ENCODE measurements at regions not wholly inside any gene's neighbourhood (a gene's known extent, or its start where the extent isn't known, plus 50 kb on each side); places are given as distances from the start of the nearest gene placed in this dataset.

DNA sequence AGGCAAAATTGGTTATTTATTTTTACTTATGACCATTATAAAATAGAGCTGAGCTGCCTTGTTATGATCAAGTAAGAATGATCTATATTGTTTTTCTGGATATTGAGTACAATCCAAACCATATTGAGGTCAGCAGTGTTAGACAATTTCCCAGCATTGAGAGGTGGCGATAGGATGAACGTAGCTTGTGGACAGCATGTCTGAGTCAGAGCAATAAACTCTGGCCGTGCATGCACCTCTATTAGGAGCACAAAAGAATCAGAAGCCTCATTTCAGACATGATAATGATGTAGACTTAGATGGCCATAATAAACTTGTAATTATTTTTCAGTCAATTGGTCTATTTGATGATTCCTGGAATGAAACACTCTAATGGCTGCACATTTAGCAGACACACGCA is 491.6 kb downstream of the RIT2 start:
- H3K9me3 ChIP-seq: no peaks in the 10 kb centered on the region
- no peaks in the 10 kb centered on the region for H3K27me3 ChIP-seq
- H3K36me3 ChIP-seq: no peaks in the 10 kb centered on the region
- no peak for DNase-seq
- no peak overlapping the region for H3K4me3 ChIP-seq

DNA sequence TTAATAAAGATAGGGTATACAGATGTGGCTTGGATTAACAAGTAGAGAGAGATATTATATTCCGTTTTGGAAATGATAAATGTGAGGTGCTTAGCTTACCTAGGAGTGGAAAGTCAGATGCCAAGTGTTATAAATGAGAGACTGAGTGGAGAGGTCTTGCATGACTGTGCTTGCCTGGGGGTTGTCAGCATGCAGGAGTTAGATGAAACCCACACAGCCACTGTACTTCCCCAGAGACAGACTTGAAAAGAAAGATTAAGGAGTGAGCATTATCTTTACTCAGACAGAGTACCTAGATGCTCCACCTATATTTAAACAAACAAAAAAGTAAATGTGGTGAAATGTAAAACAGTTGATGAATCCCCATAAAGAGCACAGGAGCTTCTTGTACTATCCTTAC is 482.7 kb downstream of the RIT2 start:
- H3K9me3 ChIP-seq: no peaks in the 10 kb centered on the region
- no peaks in the 10 kb centered on the region for H3K27me3 ChIP-seq
- H3K4me3 ChIP-seq: no peak overlapping the region
- DNase-seq: no peak
- no peaks in the 10 kb centered on the region for H3K36me3 ChIP-seq

DNA sequence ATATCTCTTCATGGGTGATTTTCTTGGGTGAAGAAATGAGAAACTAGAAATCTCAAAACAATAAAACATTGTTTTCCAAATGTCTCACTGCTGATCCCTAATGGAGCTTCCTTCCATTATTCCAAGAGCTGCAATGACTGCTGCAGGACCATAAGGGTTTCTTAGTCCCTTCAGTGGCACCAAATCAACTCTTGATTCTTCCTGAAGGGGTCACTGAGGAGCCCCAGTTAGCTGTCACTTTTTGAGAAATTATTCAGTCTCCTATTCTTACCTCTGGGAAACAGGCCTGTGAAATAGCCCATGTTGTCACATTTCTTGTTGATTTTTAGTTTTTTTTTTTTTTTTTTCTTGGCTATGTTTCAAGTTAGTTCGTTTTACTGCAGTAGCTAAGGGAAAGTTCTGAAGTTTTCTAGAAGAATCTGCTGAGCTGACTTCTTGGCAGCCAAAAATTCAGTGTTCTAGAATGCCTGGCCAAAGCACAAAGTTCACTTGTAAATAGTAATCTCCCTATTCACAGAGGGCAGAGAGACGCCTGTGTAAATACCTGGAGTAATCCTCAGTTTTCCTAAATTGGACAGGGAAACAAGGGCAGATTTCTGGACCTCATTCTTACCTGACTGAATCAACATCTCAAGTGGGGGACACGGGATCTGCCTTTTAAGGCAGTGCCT is 480.0 kb downstream of the RIT2 start:
- no peaks in the 10 kb centered on the region for H3K9me3 ChIP-seq
- H3K36me3 ChIP-seq: no peaks in the 10 kb centered on the region
- DNase-seq: no peak
- H3K27me3 ChIP-seq: no peaks in the 10 kb centered on the region
- H3K4me3 ChIP-seq: no peak overlapping the region

DNA sequence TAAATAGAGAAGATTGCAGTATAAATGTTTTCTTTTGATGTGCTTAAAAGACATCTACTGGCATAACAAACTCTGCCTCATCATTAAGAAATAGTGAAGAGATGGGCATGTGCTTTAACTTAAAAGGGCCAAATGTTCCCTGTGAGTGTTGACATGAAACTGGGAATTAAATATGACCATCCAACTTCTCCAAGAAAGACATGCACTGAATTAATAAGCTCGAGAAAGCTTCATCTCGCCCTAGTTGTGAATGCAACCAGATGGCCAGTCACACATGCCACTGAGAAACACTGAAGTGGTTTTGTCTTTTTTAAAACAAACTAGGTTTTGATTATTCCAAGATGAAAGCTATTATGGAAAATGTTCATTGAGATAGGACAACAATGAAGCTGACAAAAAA is 479.2 kb downstream of the RIT2 start:
- no peak for DNase-seq
- H3K9me3 ChIP-seq: no peaks in the 10 kb centered on the region
- H3K36me3 ChIP-seq: no peaks in the 10 kb centered on the region
- H3K27me3 ChIP-seq: no peaks in the 10 kb centered on the region
- H3K4me3 ChIP-seq: no peak overlapping the region

DNA sequence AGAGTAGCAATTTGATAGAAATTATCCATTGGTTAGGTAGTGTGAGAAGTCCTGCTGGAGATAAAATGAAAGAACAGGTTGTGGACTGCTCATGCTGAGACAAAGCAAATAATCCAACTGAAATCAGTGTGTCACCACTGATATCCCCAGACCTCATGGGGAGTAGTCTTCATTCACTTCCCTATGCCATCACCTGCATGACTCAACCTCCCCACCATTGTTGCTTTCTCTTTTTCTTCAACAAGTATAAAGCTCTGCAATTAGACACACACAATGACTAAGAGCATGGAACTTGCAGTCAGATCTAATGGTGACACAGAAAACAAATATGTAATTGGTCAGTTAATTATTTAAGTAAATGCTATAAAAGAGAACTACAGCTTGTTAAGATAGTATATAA is 475.3 kb downstream of the RIT2 start:
- Histone ChIP-seq H3K36me3 (no peaks in the 10 kb centered on the region), H3K9me3 (no peaks in the 10 kb centered on the region), H3K4me3 (no peak overlapping the region), H3K27me3 (no peaks in the 10 kb centered on the region)
- no peak for DNase-seq

DNA sequence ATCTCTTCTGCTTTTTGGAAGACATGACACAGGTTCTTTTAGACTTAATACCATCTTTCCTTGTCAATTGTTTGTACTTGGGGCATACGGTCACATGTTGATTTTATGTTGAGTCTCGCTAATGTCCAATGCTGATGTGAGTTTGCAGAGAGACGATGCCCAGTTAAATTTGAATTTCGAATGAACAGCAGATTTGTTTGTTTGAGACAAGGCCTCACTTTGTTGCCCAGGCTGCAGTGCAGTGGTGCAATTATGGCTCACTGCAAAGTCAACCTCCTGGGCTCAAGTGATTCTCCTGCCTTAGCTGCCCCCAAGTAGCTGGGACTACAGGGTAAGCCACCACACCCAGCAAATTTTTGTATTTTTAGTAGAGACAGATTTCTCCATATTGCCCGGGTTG is 473.5 kb downstream of the RIT2 start:
- no peaks in the 10 kb centered on the region for H3K36me3 ChIP-seq
- H3K27me3 ChIP-seq: no peaks in the 10 kb centered on the region
- no peak overlapping the region for H3K4me3 ChIP-seq
- no peak for DNase-seq
- H3K9me3 ChIP-seq: no peaks in the 10 kb centered on the region

DNA sequence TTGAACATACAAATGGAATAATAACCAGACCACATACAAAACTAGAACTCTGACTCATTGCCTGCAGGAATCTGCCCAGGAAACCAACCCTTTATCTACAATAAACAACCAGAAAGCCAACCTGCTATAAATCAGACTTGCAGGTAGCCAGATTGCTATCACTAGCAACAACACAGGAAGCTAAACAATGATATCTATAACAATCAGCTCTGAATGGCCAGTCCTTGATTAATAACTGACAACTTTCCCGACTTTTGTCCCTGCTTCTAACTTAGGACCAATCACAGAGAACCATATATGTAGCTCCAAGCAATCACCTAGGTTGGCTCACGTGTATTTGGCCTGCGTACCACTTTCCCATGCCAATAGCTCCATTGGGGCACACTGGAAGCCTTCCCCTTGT is 470.8 kb downstream of the RIT2 start:
- no peak overlapping the region for H3K4me3 ChIP-seq
- DNase-seq: no peak
- H3K36me3 ChIP-seq: no peaks in the 10 kb centered on the region
- H3K27me3 ChIP-seq: no peaks in the 10 kb centered on the region
- H3K9me3 ChIP-seq: no peaks in the 10 kb centered on the region

DNA sequence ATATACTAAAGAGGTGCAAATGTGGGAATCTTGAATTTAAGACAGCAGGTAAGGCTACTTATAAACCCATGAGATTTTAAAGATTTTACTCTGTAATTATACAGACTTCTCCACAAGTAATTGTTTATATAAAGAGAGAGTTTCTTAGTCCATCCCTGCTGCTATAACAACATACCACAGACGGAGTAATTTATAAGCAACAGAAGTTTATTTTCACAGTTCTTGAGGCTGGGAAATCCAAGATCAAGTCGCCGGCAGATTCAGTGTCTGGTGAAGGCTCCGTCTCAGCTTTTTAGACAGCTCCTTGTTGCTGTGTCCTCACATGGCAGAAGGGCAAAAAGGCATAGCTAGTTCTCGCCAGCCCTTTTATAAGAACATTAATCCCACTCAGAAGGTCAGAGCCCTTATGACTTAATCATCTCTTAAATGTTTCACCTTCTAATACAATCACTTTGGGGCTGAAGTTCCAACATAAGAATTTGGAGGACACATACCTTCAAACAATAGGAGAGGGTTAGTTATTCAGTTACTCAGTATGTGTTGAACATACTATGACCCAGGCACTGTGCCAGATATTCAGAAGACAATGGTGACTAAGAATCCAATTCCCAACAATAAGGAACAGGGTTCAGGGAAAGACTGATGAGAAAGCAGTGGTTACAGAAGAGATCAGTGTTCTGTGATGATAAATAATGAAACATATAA is 466.0 kb downstream of the RIT2 start:
- DNase-seq: no peak
- H3K36me3 ChIP-seq: no peaks in the 10 kb centered on the region

DNA sequence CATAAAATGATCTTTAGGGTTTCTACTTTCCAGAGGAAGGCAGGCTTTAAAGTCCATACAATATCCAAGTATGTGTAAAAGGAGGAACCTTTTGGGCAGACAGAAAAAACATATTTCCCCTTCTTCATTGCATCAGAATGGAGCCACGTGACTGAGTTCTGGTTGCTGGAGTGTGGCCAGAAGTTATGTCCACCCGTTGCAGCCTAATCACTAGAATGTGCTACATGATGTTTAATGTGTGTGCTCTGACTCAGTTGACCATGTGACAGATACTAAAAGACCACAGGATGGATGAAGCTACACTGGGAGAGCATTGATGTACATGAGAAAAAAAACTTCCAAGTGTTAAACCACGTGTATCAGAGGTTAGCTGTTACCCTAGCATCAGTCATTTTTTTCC is 460.9 kb downstream of the RIT2 start:
- Histone ChIP-seq H3K27me3 (no peaks in the 10 kb centered on the region), H3K36me3 (no peaks in the 10 kb centered on the region), H3K9me3 (no peaks in the 10 kb centered on the region), H3K4me3 (no peak overlapping the region)
- DNase-seq: no peak

More for the DNA sequence above, 466.0 kb downstream of the RIT2 start:
- no peaks in the 10 kb centered on the region for H3K27me3 ChIP-seq
- no peaks in the 10 kb centered on the region for H3K9me3 ChIP-seq
- H3K4me3 ChIP-seq: no peak overlapping the region

DNA sequence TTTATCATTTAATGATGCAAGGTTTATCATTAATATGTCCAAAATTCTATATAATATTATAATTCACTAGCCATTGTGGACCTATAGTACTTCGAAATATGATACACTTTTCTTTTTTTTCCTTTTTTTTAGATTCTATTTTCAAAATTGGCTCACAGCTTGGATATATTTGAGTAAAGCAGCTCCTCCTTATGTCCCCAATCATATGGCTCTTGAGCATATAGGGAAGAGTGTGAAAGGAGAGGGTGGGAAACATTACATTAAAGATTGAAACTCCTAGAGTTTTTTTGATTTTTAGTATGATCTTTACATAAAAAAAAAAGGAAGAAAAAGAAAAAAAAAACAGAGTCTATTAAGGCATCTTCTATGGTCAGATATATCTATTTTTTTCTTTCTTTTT is 457.9 kb downstream of the RIT2 start:
- DNase-seq: no peak
- H3K27me3 ChIP-seq: no peaks in the 10 kb centered on the region
- no peak overlapping the region for H3K4me3 ChIP-seq
- no peaks in the 10 kb centered on the region for H3K9me3 ChIP-seq
- H3K36me3 ChIP-seq: no peaks in the 10 kb centered on the region

DNA sequence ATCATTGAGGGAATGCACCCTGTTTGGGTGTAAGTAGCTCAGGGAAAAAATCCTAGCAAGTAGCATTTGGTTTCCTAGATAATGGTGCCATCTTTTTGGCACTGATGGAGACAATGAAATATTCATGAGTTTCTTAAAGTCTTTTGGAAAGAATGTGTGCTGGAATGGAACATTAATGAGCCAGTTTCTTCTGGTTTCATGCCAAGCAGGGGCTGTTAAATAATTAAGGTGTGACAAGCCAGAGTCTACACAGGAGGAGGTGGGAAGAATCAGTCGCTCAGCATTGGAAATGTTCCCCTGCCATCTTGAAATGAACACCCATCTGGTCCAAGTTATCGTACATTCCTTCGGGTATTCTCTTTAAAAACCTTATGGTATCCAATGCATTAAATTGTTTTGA is 457.3 kb downstream of the RIT2 start:
- no peak for DNase-seq
- Histone ChIP-seq H3K4me3 (no peak overlapping the region), H3K9me3 (no peaks in the 10 kb centered on the region), H3K27me3 (no peaks in the 10 kb centered on the region), H3K36me3 (no peaks in the 10 kb centered on the region)

DNA sequence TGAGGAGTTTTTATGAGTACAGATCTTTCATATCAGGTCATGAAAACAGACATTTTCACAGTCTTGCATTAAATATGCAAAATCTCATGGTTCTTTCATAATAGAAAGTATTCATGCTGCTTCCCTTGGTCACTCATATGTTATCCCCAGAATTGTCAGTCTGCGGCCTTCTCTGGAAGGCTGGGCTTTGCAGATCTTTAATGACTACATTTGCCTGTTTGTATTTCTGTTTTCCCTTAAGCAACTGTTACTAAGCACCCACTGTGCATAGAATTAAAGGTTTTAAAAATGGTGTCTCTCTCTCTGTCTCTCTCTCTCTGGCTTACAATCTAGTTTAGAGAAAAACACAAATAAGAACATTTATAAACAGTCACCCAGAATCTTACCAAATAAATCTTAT is 456.3 kb downstream of the RIT2 start:
- H3K9me3 ChIP-seq: no peaks in the 10 kb centered on the region
- no peaks in the 10 kb centered on the region for H3K27me3 ChIP-seq
- DNase-seq: no peak
- H3K36me3 ChIP-seq: no peaks in the 10 kb centered on the region
- no peak overlapping the region for H3K4me3 ChIP-seq

DNA sequence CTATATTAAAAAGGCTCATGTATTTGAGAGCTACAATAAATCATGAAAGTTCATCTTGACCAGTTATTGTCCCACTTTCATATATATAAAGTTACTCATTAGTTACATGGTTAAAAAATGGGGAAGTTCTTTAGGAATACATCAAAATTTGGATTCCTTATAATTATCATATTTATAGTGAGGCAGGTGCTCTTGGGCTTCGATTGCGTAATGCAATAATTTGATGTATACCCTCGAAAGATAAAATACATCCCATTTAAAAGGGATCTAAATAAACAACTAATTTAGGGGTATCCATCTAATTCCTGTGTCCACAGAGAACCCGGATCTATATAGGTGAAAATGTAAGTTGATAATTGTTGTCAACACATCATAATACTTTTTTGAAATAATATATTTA is 444.6 kb downstream of the RIT2 start:
- Histone ChIP-seq H3K9me3 (no peaks in the 10 kb centered on the region), H3K36me3 (no peaks in the 10 kb centered on the region), H3K4me3 (no peak overlapping the region), H3K27me3 (no peaks in the 10 kb centered on the region)
- DNase-seq: no peak

DNA sequence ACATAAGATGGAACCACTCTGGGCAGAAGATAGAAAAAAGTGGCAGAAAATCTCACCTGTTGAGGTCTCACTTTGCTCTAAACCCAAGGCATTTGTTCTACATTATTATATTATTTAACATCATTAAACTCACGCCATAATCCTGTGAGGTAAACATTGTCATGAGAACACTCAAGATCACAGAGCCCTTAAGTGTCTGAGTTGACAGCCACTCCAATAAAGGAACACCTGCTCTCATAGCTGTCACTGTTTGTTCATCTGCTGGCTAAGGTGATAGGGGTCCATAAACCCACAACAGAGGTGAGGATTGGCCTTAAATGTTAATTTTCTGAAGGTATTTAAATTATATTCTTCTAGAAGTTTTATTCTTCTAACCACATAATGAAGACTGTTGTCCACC is 439.7 kb downstream of the RIT2 start:
- H3K27me3 ChIP-seq: no peaks in the 10 kb centered on the region
- no peak for DNase-seq
- no peaks in the 10 kb centered on the region for H3K9me3 ChIP-seq
- H3K4me3 ChIP-seq: no peak overlapping the region
- H3K36me3 ChIP-seq: no peaks in the 10 kb centered on the region

DNA sequence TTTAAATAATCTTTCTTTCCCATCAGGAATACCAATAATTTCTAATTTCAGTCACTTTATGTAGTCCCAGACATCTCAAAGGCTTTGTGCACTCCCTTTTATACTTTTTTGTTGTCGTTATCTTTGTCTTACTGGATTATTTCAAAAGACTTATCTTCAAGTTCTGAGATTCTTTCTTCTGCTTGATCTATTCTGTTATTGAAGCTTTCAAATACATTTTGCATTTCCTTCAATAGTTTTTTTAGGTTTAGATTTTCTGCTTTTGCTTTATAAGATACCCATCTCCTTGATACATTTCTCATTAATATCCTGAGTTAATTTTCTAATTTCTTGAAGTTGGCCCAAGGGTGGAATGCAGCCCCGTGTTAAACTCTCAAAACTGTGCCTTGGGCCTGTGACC is 432.4 kb downstream of the RIT2 start:
- Histone ChIP-seq H3K9me3 (no peaks in the 10 kb centered on the region), H3K27me3 (no peaks in the 10 kb centered on the region), H3K36me3 (no peaks in the 10 kb centered on the region), H3K4me3 (no peak overlapping the region)
- DNase-seq: no peak

DNA sequence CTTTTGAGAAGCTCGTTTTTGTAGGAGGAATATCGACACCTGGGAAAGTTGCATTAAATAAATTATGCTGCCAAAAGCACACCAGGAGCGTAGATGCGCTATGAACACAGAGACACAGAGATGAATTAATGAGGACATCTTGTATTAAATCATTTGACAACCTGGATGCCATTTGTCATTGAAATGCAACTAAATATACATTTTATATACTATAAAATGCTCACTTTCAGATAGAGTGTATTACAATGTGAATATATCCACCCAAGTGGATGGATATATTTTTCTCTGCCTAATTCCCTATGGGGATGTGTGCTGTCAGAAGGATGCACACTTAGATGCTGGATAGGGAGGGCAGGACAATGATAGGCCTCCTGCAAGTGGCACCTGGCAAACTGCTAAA is 426.2 kb downstream of the RIT2 start:
- no peaks in the 10 kb centered on the region for H3K9me3 ChIP-seq
- H3K36me3 ChIP-seq: no peaks in the 10 kb centered on the region
- H3K4me3 ChIP-seq: no peak overlapping the region
- no peak for DNase-seq
- no peaks in the 10 kb centered on the region for H3K27me3 ChIP-seq
